OCI-LY1 (cell line): ENCODE measurements at regions not wholly inside any gene's neighbourhood (a gene's known extent, or its start where the extent isn't known, plus 50 kb on each side); places are given as distances from the start of the nearest gene placed in this dataset.

Source experiments
- H2AFZ ChIP-seq: fragments of 200-600 bp; sonication (generic), shearing (Covaris generic); 2 replicates; pipeline ENCODE4 v1.6.0; 2014; ENCODE audit warnings: antibody characterized with exemption, mild to moderate bottlenecking, low read length
- H3F3A ChIP-seq: fragments of 200-600 bp; sonication (generic), shearing (Covaris generic); 2 replicates; pipeline ENCODE4 v1.6.0; 2014; ENCODE audit warnings: mild to moderate bottlenecking, antibody characterized with exemption, low read length, moderate library complexity; ENCODE audit not compliant: insufficient read depth
- H3K27ac ChIP-seq: fragments of 200-600 bp; sonication (generic); 2 replicates; pipeline ENCODE4 v1.5.1; 2014; ENCODE audit warnings: low read length, mixed run types, mild to moderate bottlenecking, low read depth; ENCODE audit not compliant: poor library complexity, severe bottlenecking
- H3K27me3 ChIP-seq: fragments of 200-600 bp; sonication (generic); 2 replicates; pipeline ENCODE4 v1.6.0; 2014; ENCODE audit warnings: antibody characterized with exemption, mild to moderate bottlenecking, low read length, moderate library complexity; ENCODE audit not compliant: insufficient read depth
- H3K36me3 ChIP-seq: fragments of 200-600 bp; sonication (generic); 2 replicates; pipeline ENCODE4 v1.6.1; 2014; ENCODE audit warnings: mild to moderate bottlenecking, antibody characterized with exemption, low read length, moderate library complexity, mixed read lengths; ENCODE audit not compliant: insufficient read depth
- H3K4me1 ChIP-seq: fragments of 200-600 bp; sonication (generic); 2 replicates; pipeline ENCODE4 v1.5.1; 2014; ENCODE audit warnings: mild to moderate bottlenecking, low read length, moderate library complexity; ENCODE audit not compliant: insufficient read depth, severe bottlenecking
- H3K4me2 ChIP-seq: fragments of 200-600 bp; sonication (generic), shearing (Covaris generic); 2 replicates; pipeline ENCODE4 v1.6.1; 2014; ENCODE audit warnings: low read length
- H3K4me3 ChIP-seq: fragments of 200-600 bp; sonication (generic); 2 replicates; pipeline ENCODE4 v1.5.1; 2014; ENCODE audit warnings: low read length, low read depth, mild to moderate bottlenecking, mixed read lengths; ENCODE audit not compliant: poor library complexity, severe bottlenecking
- H3K79me2 ChIP-seq: fragments of 200-600 bp; shearing (Covaris generic); 2 replicates; pipeline ENCODE4 v1.6.1; 2016; ENCODE audit warnings: mixed run types, low read length, mixed read lengths; ENCODE audit not compliant: insufficient read depth
- H3K9ac ChIP-seq: fragments of 200-600 bp; sonication (generic), shearing (Covaris generic); 2 replicates; pipeline ENCODE4 v1.6.1; 2014; ENCODE audit warnings: mild to moderate bottlenecking, low read length, mixed read lengths
- H3K9me2 ChIP-seq: fragments of 200-600 bp; sonication (generic), shearing (Covaris generic); 2 replicates; pipeline ENCODE4 v1.6.1; 2014; ENCODE audit warnings: low read depth, mild to moderate bottlenecking, low read length, mixed read lengths
- H3K9me3 ChIP-seq: fragments of 200-600 bp; shearing (Covaris generic); 2 replicates; pipeline ENCODE4 v1.6.1; 2014; ENCODE audit warnings: low read length, mixed read lengths
- H4K20me1 ChIP-seq: fragments of 200-600 bp; sonication (generic), shearing (Covaris generic); 2 replicates; pipeline ENCODE4 v1.6.0; 2016; ENCODE audit warnings: mild to moderate bottlenecking, low read length; ENCODE audit not compliant: insufficient read depth
- CTCF ChIP-seq: fragments of 200-600 bp; sonication (generic), shearing (Covaris generic); IDR thresholded peaks from 2 replicates; pipeline ENCODE4 v1.5.1; 2017; ENCODE audit warnings: mild to moderate bottlenecking, antibody characterized with exemption, low read length, moderate library complexity, mixed read lengths
- EZH2 ChIP-seq: fragments of 200-600 bp; sonication (generic), shearing (Covaris generic); IDR thresholded peaks from 2 replicates; pipeline ENCODE4 v1.8.0; 2017; ENCODE audit warnings: borderline replicate concordance, mixed run types, mild to moderate bottlenecking, antibody characterized with exemption, low read length, moderate library complexity, mixed read lengths

- no peak for TF ChIP-seq CTCF
- no peak for TF ChIP-seq EZH2
- Histone ChIP-seq H3K79me2 (no peaks in the 10 kb centered on the region), H3K36me3 (no peaks in the 10 kb centered on the region), H2AFZ (no peak overlapping the region), H3K27ac (no peak overlapping the region), H3K4me2 (no peak overlapping the region), H4K20me1 (no peaks in the 10 kb centered on the region), H3K9me3 (no peaks in the 10 kb centered on the region), H3K9ac (no peak overlapping the region), H3F3A (no peaks in the 10 kb centered on the region; the same call in 1 of the 2 replicates), H3K9me2 (no peaks in the 10 kb centered on the region), H3K4me3 (no peak overlapping the region), H3K4me1 (no peaks in the 10 kb centered on the region), H3K27me3 (no peaks in the 10 kb centered on the region)
Measured at GRCh38 chr17:69884356-69884755, 190.7 kb upstream of the KCNJ16 start.

GRCh38 chr17:69884846-69885245 lies 190.2 kb upstream of the KCNJ16 start:
- Histone ChIP-seq H3K9me2 (no peaks in the 10 kb centered on the region), H3F3A (no peaks in the 10 kb centered on the region; the same call in 1 of the 2 replicates), H4K20me1 (no peaks in the 10 kb centered on the region), H3K79me2 (no peaks in the 10 kb centered on the region), H3K4me2 (no peak overlapping the region), H2AFZ (no peak overlapping the region), H3K36me3 (no peaks in the 10 kb centered on the region), H3K4me3 (no peak overlapping the region), H3K27ac (no peak overlapping the region), H3K9me3 (no peaks in the 10 kb centered on the region), H3K4me1 (no peaks in the 10 kb centered on the region), H3K27me3 (no peaks in the 10 kb centered on the region), H3K9ac (no peak overlapping the region)
- TF ChIP-seq EZH2 = no peak
- no peak for TF ChIP-seq CTCF

- Histone ChIP-seq H3K4me3 (no peak overlapping the region), H3K9me3 (no peaks in the 10 kb centered on the region), H3K9ac (no peak overlapping the region), H3K27ac (no peak overlapping the region), H3F3A (no peaks in the 10 kb centered on the region), H3K4me1 (no peaks in the 10 kb centered on the region), H3K79me2 (no peaks in the 10 kb centered on the region), H4K20me1 (no peaks in the 10 kb centered on the region), H3K4me2 (no peak overlapping the region), H2AFZ (no peak overlapping the region), H3K27me3 (no peaks in the 10 kb centered on the region), H3K9me2 (no peaks in the 10 kb centered on the region), H3K36me3 (no peaks in the 10 kb centered on the region)
- TF ChIP-seq CTCF = no peak
- TF ChIP-seq EZH2 = no peak
Measured at GRCh38 chr17:69898601-69899000, 176.4 kb upstream of the KCNJ16 start.
